GM10266 (cell line): ENCODE measurements at regions not wholly inside any gene's neighbourhood (a gene's known extent, or its start where the extent isn't known, plus 50 kb on each side); places are given as distances from the start of the nearest gene placed in this dataset.

Source experiments
- DNase-seq: peaks from one replicate; pipeline ENCODE4 v3.0.0; 2012; ENCODE audit errors: extremely low spot score
- TF ChIP-seq, protein P1 (sequence below): IDR thresholded peaks from 2 replicates; pipeline ENCODE4 v1.5.1; 2012; ENCODE audit warnings: mild to moderate bottlenecking, low read depth; ENCODE audit not compliant: control insufficient read depth, insufficient read depth; ENCODE audit errors: missing control alignments

DNA sequence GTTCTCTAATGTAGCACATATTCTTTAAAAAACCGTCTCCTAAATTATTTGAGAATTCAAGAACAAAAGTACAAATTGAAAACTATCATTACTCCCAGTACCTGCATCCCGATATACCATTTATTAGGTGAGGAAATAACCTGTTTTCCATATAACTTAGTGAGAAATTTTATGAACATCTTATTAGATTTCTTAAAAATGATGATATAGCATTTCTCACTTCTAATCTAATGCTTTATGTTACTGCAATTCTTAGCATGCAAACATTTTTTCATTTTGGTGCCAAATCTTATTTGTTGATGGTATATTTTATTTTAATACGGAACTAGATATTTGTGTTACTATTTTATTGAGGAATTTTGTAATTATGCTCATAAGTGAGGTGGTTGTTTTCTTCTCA, 1321.3 kb upstream of the SLC10A2 start:
- no peak for DNase-seq
- TF ChIP-seq, protein P1, sequence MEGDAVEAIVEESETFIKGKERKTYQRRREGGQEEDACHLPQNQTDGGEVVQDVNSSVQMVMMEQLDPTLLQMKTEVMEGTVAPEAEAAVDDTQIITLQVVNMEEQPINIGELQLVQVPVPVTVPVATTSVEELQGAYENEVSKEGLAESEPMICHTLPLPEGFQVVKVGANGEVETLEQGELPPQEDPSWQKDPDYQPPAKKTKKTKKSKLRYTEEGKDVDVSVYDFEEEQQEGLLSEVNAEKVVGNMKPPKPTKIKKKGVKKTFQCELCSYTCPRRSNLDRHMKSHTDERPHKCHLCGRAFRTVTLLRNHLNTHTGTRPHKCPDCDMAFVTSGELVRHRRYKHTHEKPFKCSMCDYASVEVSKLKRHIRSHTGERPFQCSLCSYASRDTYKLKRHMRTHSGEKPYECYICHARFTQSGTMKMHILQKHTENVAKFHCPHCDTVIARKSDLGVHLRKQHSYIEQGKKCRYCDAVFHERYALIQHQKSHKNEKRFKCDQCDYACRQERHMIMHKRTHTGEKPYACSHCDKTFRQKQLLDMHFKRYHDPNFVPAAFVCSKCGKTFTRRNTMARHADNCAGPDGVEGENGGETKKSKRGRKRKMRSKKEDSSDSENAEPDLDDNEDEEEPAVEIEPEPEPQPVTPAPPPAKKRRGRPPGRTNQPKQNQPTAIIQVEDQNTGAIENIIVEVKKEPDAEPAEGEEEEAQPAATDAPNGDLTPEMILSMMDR, result no peak

DNA sequence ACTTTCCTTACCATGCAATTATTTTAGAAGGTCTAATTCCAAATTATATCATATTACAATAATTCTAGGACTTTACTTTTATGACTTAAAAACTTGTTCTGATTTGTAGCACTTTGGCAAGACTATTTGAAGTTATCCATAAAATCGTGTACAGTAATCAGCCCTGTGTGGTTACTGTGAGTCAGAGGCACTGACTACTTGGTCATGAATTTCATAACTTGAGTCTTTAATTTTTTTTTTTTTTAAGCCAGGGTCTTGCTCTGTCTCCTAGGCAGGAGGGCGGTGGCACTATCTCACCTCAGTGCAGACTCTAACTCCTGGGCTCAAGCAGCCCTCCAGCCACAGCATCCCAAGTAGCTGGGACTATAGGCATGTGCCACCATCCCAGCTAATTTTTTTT, 1319.2 kb upstream of the SLC10A2 start:
- TF ChIP-seq, protein P1, result no peak
- DNase-seq, result no peak

DNA sequence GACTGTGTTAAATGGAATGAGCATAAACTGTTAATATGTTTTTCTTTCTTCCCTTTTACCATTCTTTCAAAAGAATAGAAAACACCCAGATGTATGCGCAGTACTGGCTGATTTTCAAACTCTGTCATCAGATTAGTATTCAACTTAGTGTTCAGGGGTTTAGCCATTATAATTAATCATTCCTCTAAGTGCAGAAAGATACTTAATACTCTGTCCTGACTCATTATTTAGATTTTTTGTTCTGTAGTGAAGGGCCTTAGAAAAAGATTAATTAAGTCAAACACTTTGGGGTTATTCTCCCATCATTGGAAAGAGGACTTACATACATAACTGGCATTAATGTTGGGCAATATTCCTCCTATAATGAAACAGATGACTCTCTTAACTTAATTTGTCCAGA, 1316.7 kb upstream of the SLC10A2 start:
- no peak for DNase-seq
- TF ChIP-seq, protein P1, result no peak

DNA sequence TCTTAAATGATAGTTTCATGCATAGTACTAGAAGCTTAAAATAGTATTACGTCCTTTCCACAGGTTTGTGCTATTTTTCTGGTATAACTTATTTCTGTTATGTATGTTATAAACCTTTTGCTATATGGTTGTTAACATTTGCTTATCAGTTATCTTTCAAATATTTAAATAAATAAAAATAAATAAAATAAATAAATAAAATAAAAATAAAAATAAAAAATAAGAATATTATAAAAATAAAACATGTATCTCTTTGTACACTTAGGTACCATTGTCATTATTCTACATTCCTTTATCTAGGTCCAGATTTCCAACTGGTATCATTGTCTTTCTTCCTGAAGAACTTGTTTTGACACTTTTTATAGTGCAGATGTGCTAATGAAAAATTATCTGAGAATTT, 1310.4 kb upstream of the SLC10A2 start:
- TF ChIP-seq, protein P1, result no peak
- no peak for DNase-seq

DNA sequence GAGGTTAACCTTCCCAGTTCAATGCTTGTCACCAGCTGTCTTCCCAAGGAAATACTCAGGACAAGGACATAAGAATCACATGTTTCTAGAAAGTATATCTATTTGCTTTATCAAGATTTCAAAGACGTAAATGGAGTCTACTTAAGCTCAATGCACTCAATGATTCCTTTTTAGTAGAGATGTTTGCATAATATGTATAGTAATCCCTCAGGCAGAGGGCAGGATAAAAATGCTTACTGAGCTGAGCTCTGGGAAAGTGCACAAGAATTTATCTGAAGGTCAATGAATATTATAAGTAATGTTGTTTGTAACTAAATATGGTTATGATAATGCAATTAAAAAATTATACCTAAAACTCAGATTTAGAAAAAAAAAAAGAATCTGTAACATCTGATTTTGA, 1309.4 kb upstream of the SLC10A2 start:
- TF ChIP-seq, protein P1, result no peak
- no peak for DNase-seq

DNA sequence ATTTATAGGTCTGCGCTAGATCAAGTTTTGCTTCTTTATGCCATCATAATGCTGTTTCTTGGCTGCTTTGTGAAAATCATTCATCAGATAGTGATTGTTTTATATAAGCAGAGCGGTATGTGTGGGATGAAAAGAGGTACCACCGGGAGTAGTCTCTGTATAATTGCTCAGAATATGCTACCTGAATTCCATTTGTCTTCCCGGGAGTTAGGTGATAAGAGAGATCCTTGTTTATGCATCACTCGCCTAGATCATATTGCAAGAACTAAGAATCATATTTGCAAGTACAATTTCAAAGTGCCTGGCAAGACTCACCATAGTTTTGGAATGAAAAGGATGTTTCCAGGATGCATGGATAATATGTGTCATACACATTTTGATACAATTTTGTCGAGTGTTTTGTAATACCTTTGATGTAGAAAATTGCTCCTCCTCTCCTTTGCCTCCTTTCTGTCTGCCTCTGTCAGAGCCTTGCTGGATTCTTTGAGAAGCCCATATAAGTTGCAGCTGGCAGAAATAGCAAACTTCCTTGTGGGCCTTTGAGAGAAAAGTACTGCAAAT, 1306.0 kb upstream of the SLC10A2 start:
- TF ChIP-seq, protein P1, result no peak
- DNase-seq, result no peak

DNA sequence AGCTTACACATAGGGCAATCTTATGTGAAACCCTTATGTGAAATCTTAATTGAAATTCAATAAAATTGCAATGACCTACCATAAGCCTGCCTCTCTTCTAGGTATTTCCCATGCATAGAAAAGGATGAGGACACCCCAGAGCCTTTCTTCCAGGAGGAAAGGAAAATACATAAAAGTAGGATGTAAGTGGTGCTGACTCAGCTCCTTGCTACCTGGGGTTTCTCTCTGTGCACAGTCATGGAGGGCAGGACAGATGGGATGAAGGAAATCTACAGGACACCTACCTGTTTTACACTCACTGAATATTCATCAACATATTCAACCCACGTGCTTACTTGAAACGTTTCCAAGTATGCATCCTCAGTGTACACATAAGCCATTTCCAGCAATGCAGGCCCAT, 1299.2 kb upstream of the SLC10A2 start:
- DNase-seq, result no peak
- TF ChIP-seq, protein P1, result no peak
